B cell (primary cell): ENCODE measurements at regions not wholly inside any gene's neighbourhood (a gene's known extent, or its start where the extent isn't known, plus 50 kb on each side); places are given as distances from the start of the nearest gene placed in this dataset.

ENCODE experiments used
- ATAC-seq: fragments of 200-7000 bp; cut with Tn5 transposase; one replicate; pipeline ENCODE4 v1.10.0; 2021; ENCODE audit warnings: low read depth, mild to moderate bottlenecking, moderate number of reproducible peaks, moderate library complexity
- CTCF ChIA-PET: fragments of 350-600 bp; sonication (Branson Sonifier 250); formaldehyde crosslinking; loops from one replicate; lab custom pipeline; 2021; ENCODE audit warnings: antibody characterized with exemption, inconsistent platforms; lab: Charles Lee
- POLR2A ChIA-PET: fragments of 350-600 bp; sonication (Branson Sonifier 250); formaldehyde crosslinking; loops from one replicate; lab custom pipeline; 2021; ENCODE audit warnings: antibody characterized with exemption; lab: Charles Lee
- DNase-seq: peaks from one replicate; pipeline ENCODE4 v3.0.0; 2013
- H2AFZ ChIP-seq: 2 replicates; pipeline ENCODE4 v1.6.1; 2012; ENCODE audit warnings: mild to moderate bottlenecking, low read depth, low read length; ENCODE audit not compliant: insufficient read depth, poor library complexity, severe bottlenecking
- H3K27ac ChIP-seq, 2 donors: 1 replicate in 1 of 2; 2 replicates in 1 of 2; pipeline ENCODE4 v1.5.1; 2012 to 2013; ENCODE audit warnings: low read length in 2 of 2, mild to moderate bottlenecking in 2 of 2, moderate library complexity in 1 of 2
- H3K27me3 ChIP-seq, 4 experiments: fragments of 200-600 bp in 1 of 4; sonication (generic) in 1 of 4; replicated peaks in 1 of 4; 1 replicate in 2 of 4; 2 replicates in 2 of 4; pipeline versions ENCODE4 v1.6.1 to v1.7.0; 2013 to 2016; ENCODE audit warnings: low read length in 3 of 4, mild to moderate bottlenecking in 2 of 4, mixed read lengths in 1 of 4, moderate library complexity in 1 of 4; ENCODE audit not compliant: insufficient read depth in 4 of 4, control insufficient read depth in 3 of 4; ENCODE audit errors: control extremely low read depth in 1 of 4
- H3K36me3 ChIP-seq, 2 experiments: replicated peaks in 1 of 2; 1 replicate in 1 of 2; 2 replicates in 1 of 2; pipeline versions ENCODE4 v1.6.1 to v1.7.1; 2013; ENCODE audit warnings: low read length in 1 of 2; ENCODE audit not compliant: insufficient read depth in 2 of 2, control insufficient read depth in 1 of 2; ENCODE audit errors: control extremely low read depth in 1 of 2, extremely low read depth in 1 of 2
- H3K4me1 ChIP-seq, 2 donors: fragments of 200-600 bp in 1 of 2; sonication (generic) in 1 of 2; 1 replicate in 1 of 2; 2 replicates in 1 of 2; pipeline versions ENCODE4 v1.5.1 to v1.6.1; 2013 to 2017; ENCODE audit warnings: low read length in 2 of 2; ENCODE audit not compliant: control insufficient read depth in 2 of 2, insufficient read depth in 2 of 2
- H3K4me2 ChIP-seq: replicated peaks from 2 replicates; pipeline ENCODE3; 2012; ENCODE audit warnings: mild to moderate bottlenecking, low read depth, low read length; ENCODE audit not compliant: poor library complexity, severe bottlenecking
- H3K4me3 ChIP-seq, 5 experiments: fragments of 200-600 bp in 1 of 5; sonication (generic) in 1 of 5; 1 replicate in 3 of 5; 2 replicates in 2 of 5; pipeline versions ENCODE4 v1.5.1 to v1.7.0; 2011 to 2016; ENCODE audit warnings: low read length in 4 of 5, mild to moderate bottlenecking in 4 of 5, low read depth in 2 of 5, control low read depth in 1 of 5, moderate library complexity in 1 of 5; ENCODE audit not compliant: insufficient read depth in 1 of 5; ENCODE audit errors: control extremely low read depth in 1 of 5, extremely low read depth in 1 of 5
- H3K79me2 ChIP-seq: fragments of 200-600 bp; sonication (generic); one replicate; pipeline ENCODE4 v1.6.0; 2016; ENCODE audit warnings: low read length; ENCODE audit not compliant: control insufficient read depth, insufficient read depth
- H3K9ac ChIP-seq: fragments of 200-600 bp; sonication (generic); 2 replicates; pipeline ENCODE4 v1.6.1; 2017; ENCODE audit warnings: mild to moderate bottlenecking, low read length, moderate library complexity
- H3K9me3 ChIP-seq, 3 donors: one replicate each; pipeline versions ENCODE4 v1.6.1 to v1.7.1; 2013; ENCODE audit warnings: low read length in 2 of 3; ENCODE audit not compliant: control insufficient read depth in 2 of 3, insufficient read depth in 1 of 3; ENCODE audit errors: control extremely low read depth in 1 of 3
- H4K20me1 ChIP-seq: 2 replicates; pipeline ENCODE4 v1.6.0; 2012; ENCODE audit warnings: mild to moderate bottlenecking, low read length; ENCODE audit not compliant: insufficient read depth, control insufficient read depth, poor library complexity, severe bottlenecking
- H3K27ac Mint-ChIP-seq: one replicate; pipeline ENCODE4 v1.8.0; 2021; ENCODE audit warnings: mixed read lengths
- H3K27me3 Mint-ChIP-seq: one replicate; pipeline ENCODE4 v1.8.0; 2021; ENCODE audit warnings: mixed read lengths
- H3K4me1 Mint-ChIP-seq: one replicate; pipeline ENCODE4 v1.8.0; 2021; ENCODE audit warnings: mixed read lengths
- H3K4me3 Mint-ChIP-seq: one replicate; pipeline ENCODE4 v1.8.0; 2021; ENCODE audit warnings: mixed read lengths
- H3K9me3 Mint-ChIP-seq: one replicate; pipeline ENCODE4 v1.8.0; 2022; ENCODE audit warnings: mixed read lengths; ENCODE audit not compliant: insufficient read depth
- EZH2 ChIP-seq: IDR thresholded peaks from 2 replicates; pipeline ENCODE4 v1.6.1; 2012; ENCODE audit warnings: borderline replicate concordance, low read depth, mild to moderate bottlenecking, moderate library complexity, low read length; ENCODE audit not compliant: insufficient read depth, poor library complexity, severe bottlenecking
- WGBS: methylation state at CpG from one replicate; pipeline ENCODE4 v1.1.5; 2013; ENCODE audit warnings: missing lambda C conversion rate; ENCODE audit not compliant: insufficient coverage; 5-methylcytosine and 5-hydroxymethylcytosine counted together
- intact Hi-C: fragments of 100-400 bp; cut with micrococcal nuclease; formaldehyde crosslinking; loops from one replicate; pipeline ENCODE4 v1.10.0; 2022
- TF ChIP-seq, protein P1 (sequence below): fragments of 200-600 bp; IDR thresholded peaks from one replicate; pipeline ENCODE4 v1.8.0; 2022; ENCODE audit warnings: antibody characterized with exemption, mild to moderate bottlenecking

DNA sequence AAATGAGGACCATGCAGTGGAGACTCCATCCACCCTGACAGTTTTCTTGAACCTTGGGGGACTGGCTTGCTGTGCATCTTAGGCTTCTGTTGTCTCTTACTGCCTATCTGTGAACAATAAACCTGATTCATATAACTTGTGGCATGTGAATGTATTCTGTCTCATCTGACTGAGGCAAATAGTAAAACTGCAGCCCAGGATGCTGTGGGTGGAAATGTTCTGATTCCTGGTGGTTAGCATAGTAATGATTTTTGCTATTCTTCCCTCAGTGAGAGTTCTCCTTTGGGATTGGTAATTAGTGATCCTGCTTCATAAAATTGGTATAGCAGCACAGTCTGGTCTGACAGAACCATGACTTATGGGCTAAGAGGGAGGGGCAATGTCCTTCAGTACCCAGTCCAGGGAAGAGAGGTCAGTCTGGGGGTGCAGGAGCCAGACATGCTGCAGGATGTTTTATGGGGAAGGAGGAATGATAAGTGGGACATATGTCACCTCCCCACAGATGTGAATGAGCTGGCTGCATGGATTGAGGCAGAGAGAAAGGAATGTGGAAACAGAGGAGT lies 147.1 kb downstream of the OR2B2 start:
- Mint-ChIP-seq H3K27ac (no peak overlapping the region), H3K9me3 (no peaks in the 10 kb centered on the region), H3K4me3 (no peak overlapping the region), H3K4me1 (peaks cover 13% of the 10 kb centered on the region), H3K27me3 (peaks cover 3% of the 10 kb centered on the region)
- Histone ChIP-seq H3K4me1 (peaks cover 0 to 6% of the 10 kb centered on the region in 2 donors), H3K4me2 (no peak overlapping the region), H4K20me1 (no peaks in the 10 kb centered on the region), H3K9me3 (peaks cover 0 to 4% (median 0%) of the 10 kb centered on the region in 3 donors), H3K27me3 (peaks cover 0 to 9% (median 0%) of the 10 kb centered on the region in 4 experiments), H3K36me3 (no peaks in the 10 kb centered on the region), H3K27ac (no peak overlapping the region), H2AFZ (no peak overlapping the region), H3K9ac (no peak overlapping the region), H3K4me3 (no peak overlapping the region), H3K79me2 (no peaks in the 10 kb centered on the region)
- ATAC-seq (no peak), DNase-seq (no peak)
- intact Hi-C loops, result no loop called here
- no peak for TF ChIP-seq EZH2
- TF ChIP-seq, protein P1, sequence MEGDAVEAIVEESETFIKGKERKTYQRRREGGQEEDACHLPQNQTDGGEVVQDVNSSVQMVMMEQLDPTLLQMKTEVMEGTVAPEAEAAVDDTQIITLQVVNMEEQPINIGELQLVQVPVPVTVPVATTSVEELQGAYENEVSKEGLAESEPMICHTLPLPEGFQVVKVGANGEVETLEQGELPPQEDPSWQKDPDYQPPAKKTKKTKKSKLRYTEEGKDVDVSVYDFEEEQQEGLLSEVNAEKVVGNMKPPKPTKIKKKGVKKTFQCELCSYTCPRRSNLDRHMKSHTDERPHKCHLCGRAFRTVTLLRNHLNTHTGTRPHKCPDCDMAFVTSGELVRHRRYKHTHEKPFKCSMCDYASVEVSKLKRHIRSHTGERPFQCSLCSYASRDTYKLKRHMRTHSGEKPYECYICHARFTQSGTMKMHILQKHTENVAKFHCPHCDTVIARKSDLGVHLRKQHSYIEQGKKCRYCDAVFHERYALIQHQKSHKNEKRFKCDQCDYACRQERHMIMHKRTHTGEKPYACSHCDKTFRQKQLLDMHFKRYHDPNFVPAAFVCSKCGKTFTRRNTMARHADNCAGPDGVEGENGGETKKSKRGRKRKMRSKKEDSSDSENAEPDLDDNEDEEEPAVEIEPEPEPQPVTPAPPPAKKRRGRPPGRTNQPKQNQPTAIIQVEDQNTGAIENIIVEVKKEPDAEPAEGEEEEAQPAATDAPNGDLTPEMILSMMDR, result no peak
- POLR2A ChIA-PET, result interaction anchor here (0.6 kb wide), 1 partner anchor 1492 kb away, joined by 5 read pairs; a partner anchor contains a TSS
- CTCF ChIA-PET, result interaction anchor here (1.1 to 2.6 kb wide), 3 partner anchors 7 to 491 kb away, joined by 3 to 13 read pairs (median 4); no protein-coding TSS in a partner anchor

DNA sequence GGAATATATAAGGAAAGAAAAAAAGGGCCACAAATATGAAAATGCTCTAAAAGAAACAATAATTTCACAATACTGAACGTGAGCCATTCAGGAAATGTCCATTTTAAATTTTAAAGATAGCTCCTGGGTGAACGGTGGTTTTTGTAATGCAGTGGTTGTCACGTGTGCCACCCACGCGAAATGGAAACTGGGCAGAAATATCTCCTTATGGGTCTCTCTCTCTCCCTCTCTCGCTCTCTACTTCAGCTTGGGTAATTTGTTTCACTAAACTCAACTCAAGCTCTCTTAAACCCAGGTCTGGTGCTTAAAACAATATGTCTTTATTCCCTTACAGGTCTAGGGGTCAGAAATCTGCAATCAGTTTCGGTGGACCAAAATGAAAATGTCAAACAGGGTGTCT lies 150.8 kb downstream of the OR2B2 start:
- no peaks in the 10 kb centered on the region for H3K36me3 ChIP-seq
- Mint-ChIP-seq H3K27ac (no peak overlapping the region), H3K27me3 (peaks cover 7% of the 10 kb centered on the region), H3K4me1 (peaks cover 24% of the 10 kb centered on the region), H3K4me3 (no peak overlapping the region), H3K9me3 (no peaks in the 10 kb centered on the region)
- no peak overlapping the region for H3K4me3 ChIP-seq
- H3K9ac ChIP-seq, result no peak overlapping the region
- TF ChIP-seq EZH2, result no peak
- TF ChIP-seq, protein P1, result no peak
- H3K27me3 ChIP-seq, result peaks cover 0 to 35% (median 5%) of the 10 kb centered on the region in 4 experiments
- intact Hi-C loops, result no loop called here
- 79% methylated on average over 2 of the region's 7 CpGs for WGBS
- H4K20me1 ChIP-seq, result no peaks in the 10 kb centered on the region
- no peak overlapping the region for H3K27ac ChIP-seq
- ChIA-PET POLR2A (interaction anchor here (0.6 kb wide), 1 partner anchor 618 kb away, joined by 4 read pairs; no protein-coding TSS in a partner anchor), CTCF (interaction anchor here (1.3 to 6.2 kb wide), 5 partner anchors 8 to 634 kb away, joined by 3 to 45 read pairs (median 4); no protein-coding TSS in a partner anchor)
- peaks cover 0 to 14% (median 0%) of the 10 kb centered on the region in 3 donors for H3K9me3 ChIP-seq
- DNase-seq (no peak), ATAC-seq (no peak)
- no peak overlapping the region for H3K4me2 ChIP-seq
- peak overlapping the region; percentile 35 for H2AFZ ChIP-seq
- H3K4me1 ChIP-seq, result peaks cover 10 to 21% of the 10 kb centered on the region in 2 donors
- H3K79me2 ChIP-seq, result no peaks in the 10 kb centered on the region
